Amniotic stem cell (primary cell): ENCODE measurements at regions not wholly inside any gene's neighbourhood (a gene's known extent, or its start where the extent isn't known, plus 50 kb on each side); places are given as distances from the start of the nearest gene placed in this dataset.
A peak's percentile ranks its signal among the peaks of the same experiment; 100 is the strongest.
"Not testable (repeated sequence)": the region's sequence is repeated elsewhere in the genome, so short reads cannot be mapped to it uniquely, and the experiment has no call there.

Experiments used
- DNase-seq: peaks from one replicate; lab custom pipeline; 2025; lab: John Stamatoyannopoulos, UW

DNA sequence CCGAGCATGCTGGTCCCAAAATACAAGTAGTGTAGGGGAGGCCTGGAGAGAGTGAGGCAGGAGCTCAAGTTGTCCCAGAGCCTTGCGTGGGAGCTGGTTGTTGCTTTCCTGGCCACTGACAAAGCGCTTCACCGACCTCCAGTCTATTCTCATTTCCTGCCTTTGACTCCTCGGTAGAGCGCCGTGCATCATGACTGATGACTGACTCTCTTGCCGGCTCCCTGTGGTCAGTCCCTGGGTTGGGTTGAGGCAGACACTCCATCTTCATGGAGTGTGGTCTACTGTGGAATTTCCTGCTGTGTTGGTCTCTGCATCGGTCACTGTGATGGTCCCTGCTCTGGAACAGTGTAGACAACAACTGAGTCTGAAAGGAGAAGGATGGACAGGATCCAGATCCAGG is 175.1 kb upstream of the S1PR3 start:
- no peak for DNase-seq

DNA sequence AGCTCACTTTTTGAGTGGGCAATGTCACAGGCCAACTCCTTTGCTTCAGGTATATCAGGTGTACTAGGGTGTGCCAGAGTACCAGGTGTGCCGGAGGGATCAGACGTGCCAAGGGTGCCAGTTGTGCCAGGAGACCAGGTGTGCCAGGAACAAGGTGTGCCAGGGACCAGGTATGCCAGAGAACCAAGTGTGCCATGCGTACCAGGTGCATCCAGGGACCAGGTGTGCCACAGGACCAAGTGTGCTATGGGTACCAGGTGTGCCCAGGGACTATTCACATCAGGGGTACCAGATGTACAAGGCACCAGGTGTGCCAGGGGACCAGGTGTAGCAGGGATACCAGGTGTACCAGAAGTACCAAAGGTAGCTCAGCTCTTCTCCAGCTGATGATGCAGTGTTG is 174.7 kb upstream of the S1PR3 start:
- no peak for DNase-seq

DNA sequence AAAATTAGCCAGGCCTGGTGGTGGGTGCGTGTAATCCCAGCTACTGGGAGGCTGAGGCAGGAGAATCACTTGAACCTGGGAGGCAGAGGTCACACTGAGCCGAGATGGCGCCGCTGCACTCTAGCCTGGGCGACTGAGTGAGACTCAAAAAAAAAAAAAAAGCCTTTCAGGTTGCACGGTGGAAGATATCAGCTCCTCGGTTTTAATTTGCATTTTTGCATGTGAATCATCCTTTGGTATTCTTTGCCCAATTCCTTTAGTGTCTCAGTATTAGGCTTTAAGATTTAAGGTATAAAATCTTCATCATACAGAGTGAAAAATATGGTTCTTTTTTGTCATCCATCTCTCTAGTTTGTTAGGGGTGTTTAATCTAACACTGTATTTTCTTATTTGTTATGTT is 173.6 kb upstream of the S1PR3 start:
- no peak for DNase-seq

DNA sequence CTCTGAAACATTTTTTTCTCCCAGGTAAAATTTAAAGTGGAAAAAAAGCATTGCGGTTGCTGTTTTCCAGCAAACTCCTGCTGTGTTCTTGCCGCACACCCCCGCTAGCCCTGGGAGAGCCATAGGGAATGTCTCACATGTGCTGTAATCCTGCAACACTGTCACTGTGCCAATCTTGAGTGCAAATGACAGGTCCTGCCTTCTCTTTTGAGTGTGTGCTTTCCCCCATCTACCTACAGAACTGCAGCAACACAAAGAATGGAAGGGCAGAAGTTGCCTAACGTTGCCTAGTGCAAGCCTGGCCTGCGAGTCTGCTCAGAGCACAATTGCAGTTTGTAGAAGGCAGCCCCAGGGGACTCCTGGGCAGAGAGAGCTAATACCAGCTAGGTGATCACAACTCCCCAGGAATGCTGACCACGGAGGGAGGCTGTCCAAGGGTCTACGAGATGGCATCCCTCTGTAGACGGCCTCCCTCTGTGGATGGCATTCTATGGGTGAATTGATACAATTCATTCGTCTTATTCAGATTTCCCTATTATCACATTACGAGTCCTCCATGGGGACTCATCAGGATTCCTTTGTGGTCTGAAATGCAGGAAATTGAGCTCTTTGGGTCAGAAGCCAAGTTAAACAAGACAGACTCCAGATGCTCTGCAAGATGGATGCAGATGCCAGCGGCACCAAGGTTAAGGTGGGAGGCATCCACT is 172.6 kb upstream of the S1PR3 start:
- no peak for DNase-seq

DNA sequence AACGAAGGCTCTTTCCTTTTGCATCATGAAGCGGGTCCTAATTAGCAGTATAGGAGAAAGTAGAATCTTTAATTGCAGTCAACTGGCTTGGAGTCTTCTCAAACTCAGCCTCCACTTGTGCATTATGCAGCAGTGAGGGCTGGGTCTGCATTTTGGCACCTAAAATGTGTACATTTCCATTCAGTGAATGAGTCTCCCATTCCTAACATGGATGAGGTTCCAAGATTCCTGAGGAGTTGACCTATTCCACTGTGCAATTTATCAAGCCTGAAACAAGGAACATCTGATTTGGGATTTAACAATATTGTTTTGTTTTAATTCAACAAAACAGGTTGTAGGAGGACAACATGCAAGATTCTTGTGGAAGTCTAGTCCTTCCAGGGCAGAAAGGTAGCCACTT is 171.8 kb upstream of the S1PR3 start:
- DNase-seq, result no peak

DNA sequence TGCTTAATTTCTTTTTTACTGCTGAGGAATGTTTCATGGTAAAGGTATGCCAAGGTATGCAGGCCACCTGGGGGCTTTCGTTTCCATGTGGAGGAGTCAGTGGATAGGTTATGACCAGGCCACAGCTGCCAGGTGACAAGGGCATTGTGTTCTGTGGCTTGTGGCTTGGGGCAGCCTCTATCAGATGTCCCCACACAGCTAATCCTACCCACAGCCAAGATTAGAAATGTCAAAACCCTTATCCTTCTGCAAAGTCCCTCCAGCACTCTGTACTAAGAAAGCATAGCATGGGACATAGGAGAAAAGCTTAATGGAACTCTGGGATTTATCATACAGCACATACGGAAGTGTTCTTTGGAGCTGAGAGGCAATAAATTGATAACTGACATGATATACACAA is 171.2 kb upstream of the S1PR3 start:
- no peak for DNase-seq

DNA sequence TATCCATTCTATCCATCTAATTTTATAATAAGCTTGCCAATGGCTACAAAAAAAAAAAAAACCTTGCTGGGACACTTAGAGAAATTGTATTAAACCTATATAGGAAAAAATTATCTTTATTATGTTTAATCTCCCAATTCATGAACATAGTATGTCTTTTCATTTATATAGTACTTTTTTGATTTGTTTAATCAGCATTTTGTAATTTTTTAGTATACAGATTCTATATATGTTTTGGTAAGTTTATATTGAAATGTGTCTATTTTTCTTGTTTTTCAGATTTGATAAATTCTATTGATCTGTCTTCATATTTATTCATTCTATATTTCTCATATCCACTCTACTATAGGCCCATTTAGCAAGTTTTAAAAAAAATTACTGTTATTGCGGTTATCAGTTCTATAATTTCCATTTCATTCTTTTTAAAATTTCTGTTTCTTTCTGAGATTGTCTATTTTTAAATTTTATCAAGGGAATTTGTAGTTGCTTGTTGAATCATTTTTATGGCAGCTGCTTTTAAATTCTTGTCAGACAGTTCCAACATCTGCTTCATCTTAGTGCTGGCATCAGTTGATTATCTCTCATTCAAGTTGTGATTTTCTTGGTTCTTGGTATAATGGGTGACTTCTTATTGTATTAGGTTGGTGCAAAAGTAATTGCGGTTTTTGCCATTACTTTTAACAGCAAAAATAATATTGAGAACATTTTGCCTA is 170.1 kb upstream of the S1PR3 start:
- no peak for DNase-seq

DNA sequence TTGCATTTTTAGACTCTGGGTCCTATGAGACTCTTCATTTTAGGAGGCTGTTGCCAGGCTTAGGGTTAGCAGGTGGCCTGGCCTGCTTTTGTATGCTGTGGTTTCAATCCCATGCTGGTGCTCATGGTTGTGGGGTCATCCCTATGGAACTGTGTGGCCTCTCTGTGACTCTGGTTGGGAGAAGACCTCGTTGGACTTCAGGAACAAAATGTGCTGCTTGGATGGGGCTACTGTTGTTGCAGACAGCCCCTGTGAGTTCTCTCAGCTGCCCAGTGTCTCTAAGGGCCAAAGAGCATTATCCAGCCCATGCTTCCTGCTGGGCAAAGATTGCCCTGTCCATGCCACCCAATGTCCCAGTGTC is 169.5 kb upstream of the S1PR3 start:
- no peak for DNase-seq

DNA sequence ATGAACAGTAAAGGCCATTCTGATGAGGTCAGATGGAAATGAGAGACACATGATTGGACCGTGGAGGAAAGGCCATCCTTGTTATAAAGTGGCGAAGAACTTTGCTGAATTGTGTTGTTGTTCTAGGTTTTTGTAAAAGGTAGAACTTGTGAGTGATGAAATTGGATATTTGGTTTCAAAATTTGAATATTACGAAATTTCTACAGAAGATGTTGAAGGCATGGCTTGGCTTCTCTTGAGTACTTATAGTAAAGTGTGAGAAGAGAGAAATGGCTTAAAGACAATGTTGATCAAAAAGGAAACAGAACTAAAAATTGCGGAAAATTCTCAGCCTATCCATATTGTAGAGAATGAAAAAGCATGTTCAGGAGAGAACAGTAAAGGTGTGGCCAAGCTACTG is 166.6 kb upstream of the S1PR3 start:
- no peak for DNase-seq

DNA sequence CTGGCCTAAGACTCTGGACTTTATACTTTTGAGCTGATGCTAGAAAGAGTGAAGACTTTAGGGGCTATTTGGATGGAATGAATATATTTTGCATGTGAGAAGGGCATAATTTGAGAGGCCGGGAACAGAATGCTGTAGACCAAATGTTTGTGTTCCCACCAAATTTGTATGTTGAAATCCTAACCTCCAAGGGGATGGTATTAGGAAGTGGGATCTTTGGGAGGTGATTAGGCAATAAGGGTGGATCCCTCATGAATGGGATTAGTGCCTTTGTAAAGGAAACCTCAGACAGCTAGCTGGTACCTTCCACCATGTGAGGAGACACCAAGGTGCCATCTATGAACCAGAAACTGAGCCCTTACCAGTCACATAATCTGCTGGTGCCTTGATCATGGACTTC is 165.1 kb upstream of the S1PR3 start:
- no peak for DNase-seq

DNA sequence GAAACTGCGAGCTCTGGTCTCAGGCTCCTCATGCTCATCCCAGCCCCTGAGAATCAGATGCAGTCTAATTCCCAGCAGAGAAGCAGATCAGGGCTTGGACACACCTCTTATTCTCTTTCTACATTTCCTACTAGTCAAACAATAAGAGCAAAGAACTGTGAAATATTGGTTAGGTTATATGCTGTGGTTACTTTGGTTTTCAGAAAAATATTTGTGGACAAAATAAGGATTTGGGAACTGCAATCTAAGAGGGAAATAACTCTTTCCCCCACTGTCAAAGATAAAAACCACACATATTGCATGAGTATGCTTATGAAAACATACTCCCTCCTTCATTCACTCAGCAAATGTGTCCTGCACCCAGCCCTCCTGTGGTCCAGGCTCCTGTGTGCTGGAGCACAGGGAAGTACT is 164.5 kb upstream of the S1PR3 start:
- no peak for DNase-seq

DNA sequence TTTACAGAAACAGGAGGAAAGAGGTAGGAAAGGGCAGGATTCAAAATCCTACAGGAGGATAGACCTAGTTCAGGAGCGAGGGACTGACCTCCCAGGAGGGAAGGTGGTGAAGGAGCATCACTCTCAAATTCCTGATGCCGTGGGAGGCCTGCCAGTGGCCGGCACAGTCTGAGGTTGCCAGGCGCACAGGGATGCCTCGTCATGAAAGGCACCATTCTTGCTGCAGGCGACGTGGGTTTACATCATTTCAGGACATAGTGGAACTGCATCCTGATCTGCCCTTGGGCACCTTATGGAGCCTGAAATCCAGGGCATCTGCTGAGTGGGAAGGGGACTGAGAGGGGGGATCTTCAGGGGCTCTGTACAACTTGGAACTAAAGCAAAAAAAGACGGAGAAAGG is 163.2 kb upstream of the S1PR3 start:
- no peak for DNase-seq

DNA sequence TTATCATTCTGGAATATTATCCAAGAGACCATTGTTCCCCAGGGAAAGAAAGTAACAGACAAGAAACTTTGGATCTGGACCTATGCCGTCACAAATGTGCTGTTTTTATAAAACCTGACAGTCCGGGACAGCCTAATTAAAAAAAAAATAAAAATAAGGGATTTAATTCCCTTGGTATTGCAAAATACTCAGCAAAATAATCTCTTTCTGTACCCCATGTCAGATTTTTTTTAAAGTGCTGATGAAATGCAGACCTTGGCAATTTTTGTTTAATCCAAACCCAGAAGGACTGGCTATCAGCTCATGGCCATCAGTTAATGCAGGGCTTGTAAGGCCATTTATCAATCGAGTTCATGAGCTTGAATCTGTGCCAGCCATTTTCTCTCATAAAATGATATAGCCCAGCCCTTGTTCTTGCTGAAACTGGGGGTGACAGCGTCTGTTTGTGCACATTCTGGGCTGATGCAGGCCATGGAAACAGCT is 162.7 kb upstream of the S1PR3 start:
- no peak for DNase-seq

DNA sequence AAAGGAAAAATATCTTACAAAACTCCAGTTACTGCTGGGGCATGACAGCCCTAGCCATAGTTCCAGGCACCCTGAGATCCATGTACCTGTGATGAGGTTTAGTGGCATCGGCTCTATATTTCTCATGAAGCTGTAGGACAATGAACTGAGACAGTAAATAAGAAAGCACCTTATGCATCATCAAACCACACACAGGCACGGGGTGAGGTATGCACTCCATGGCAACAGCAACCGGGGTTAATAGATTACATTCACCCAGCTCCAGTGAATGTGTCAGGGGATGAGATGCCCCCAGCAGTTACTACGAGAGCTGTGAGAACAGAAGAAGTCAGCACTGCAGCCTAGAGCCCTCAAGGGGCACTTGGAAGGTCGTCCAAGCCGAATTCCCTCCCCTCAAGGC is 162.0 kb upstream of the S1PR3 start:
- DNase-seq, result no peak

DNA sequence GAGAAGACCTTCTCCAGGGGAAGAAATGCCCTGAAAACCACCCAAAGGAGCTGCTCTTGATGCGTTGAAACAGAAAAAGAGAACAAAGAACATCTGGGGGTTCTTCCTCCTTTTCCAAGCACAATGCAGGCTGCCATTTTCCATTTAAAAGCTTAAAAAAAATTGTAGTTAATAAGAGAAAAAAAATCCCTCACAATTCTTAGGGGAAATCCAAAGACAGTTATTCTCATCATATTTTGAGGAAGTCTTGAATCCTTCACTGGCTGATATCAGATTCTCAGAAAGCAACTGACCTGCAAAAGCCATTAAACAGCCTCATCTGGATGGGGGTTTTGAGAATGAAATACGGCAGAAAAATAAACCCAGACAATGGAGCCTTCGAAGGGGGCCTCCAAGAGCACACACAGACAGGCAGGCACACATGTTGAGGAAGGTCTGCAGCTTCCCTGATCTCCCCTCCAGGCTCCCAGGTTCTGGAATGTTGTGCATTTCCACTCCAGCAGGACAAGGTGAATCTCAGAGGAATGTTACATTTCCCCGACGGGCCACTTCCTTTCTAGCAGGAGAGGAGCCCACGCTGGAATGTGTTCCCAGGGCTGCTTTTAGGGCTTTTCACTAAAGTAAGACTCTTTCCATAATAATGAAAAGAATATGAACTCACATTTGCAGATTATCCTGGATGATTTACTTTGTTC is 159.4 kb upstream of the S1PR3 start:
- DNase-seq, result no peak

DNA sequence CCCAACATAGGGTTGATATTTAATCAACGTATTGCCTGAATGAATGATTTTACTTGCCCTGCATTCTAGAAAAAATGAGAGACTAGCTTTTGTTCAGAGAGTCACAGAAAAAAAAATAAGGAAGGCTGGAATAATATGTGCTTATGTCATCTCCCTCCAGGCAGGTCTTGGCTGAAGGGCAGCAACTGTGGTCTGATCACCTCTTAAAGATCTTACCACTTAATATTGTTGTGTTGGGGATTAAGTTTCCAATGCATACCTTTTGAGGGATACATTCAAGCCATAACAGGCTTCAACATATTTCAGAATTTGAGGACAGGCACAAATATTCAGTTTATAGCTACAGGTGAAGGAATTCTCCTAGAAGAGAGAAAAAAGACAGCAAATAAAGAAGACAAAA is 157.3 kb upstream of the S1PR3 start:
- no peak for DNase-seq

DNA sequence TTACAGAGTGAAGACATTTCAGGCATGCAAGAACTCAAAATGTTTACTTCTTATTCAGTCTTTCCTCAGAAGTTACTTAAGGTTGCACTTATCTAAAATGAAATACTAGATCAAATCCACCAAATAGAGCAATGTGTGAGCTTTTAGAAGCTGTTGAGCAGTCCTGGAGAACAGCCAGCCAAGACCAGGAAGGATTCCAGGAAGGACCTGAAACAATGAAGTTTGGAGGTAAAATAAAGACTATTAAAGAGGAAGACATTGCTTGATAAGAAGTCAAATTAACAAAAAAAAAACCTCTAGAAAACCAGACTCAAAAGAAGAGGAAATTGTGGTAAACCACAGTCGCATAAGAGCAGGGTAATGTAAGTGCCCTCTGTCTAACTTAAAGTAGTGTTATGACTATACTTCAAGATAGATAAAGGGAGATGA is 156.2 kb upstream of the S1PR3 start:
- DNase-seq, result no peak

DNA sequence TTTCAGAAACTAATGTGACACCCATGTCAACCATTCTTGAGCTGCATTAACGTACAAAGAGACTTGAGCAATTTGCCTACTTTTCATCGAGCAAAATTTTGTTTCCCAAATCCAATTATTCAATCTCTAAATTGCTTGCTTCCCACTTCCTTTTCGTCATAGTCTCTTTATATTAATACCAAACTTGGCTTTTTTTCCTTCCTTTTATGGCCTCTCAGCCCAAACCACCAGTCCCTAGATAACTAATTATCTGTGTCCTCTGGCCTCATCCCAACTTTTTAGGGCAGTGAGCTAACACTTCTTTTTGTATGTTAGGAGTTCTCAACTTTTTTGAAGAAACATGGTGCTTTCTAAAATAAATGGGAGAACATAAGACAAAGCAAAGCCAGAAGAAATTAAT is 155.5 kb upstream of the S1PR3 start:
- no peak for DNase-seq

DNA sequence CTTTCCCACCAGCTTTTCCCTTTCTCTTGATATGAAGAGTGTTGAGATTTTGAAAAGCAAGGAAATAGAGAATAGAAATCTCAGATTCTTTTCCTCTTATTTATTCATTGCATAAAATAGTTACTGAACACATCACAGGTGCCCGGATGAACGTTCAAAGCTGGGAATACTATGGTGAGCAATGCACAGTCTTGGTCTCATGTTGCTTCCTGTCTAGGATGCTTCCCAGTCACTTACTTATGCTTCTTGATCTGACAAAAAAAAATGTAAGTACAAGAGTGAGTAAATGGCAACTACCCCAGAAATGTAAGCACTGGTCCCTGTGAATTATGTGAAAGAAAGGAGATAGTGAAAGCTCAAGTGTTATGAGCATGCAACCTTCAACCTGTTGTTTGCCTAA is 153.5 kb upstream of the S1PR3 start:
- DNase-seq, result no peak

DNA sequence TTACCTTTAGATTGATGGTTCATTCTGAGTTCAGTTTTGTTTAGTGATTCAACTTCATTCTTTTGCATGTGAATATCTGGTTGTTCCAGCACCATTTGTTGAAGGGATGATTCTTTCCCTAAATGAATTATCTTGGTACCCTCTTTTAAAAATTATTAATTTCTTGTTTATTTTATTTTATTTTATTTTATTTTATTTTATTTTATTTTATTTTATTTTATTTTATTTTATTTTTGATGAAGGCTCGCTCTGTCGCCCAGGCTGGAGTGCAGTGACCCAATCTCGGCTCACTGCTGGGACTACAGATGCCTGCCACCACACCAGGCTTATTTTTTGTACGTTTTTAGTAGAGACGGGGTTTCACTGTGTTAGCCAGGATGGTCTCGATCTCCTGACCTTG is 141.4 kb upstream of the S1PR3 start:
- DNase-seq, result not testable (repeated sequence)

DNA sequence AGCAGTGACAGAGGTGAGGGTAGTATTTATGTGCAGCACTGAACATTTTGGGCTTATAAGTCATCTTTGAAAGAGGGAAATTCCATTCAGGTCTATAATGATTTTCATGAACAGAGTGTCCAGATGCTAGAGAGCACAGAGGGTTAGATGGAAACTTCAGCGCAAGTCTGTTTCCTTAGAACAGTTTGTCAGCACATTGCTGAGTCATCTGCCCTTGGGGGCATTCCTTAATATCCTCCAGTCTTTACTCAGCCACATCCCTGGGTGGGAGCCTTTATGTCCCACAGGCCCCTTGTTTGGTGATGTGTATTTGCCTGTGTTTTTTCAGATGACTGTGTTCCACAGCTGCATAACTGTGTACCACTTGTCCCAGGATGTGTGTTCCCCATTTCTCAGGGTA is 138.5 kb upstream of the S1PR3 start:
- peak; percentile 84 for DNase-seq

DNA sequence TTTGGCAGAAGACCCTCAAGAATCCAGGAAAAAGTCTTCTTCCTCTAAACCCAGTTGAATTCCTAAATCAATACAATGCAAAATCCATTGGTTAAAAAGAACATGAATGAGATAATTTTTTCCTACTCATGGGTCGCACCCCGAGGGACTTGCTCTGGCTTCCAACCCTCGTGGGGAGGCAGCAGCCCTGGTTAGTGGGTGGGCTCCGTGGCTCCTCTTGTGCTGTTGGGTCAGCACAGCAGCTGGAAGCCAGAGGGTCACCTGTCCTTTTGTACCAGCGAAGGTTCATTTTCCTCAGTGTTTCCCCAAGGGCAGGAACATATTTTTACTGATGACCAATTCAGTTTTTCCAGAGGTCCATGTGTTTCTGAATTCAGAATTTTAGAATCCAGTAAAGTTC is 120.6 kb upstream of the S1PR3 start:
- DNase-seq, result no peak

DNA sequence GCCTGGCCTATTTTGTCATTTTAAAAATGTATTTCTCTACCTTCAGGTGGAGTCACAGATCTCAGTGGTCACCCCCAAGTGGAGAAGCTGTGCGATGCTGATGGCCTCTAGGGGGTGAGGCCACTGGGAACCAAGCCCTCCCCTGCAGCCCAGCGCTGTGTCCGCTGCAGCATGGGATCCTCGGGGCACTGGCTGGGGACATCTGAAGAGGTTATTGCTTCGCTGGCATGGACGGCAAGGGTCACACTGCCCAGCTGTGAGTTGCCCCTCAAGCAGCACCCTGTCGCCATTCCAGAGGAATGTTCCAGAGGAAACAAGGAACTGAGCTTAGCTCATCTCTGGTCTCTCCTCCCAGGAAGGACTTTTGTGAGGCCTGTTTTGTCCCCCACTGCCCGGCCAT is 119.6 kb upstream of the S1PR3 start:
- no peak for DNase-seq
